ENCODE measurements at regions not wholly inside any gene's neighbourhood (a gene's known extent, or its start where the extent isn't known, plus 50 kb on each side); places are given as distances from the start of the nearest gene placed in this dataset.

DNA sequence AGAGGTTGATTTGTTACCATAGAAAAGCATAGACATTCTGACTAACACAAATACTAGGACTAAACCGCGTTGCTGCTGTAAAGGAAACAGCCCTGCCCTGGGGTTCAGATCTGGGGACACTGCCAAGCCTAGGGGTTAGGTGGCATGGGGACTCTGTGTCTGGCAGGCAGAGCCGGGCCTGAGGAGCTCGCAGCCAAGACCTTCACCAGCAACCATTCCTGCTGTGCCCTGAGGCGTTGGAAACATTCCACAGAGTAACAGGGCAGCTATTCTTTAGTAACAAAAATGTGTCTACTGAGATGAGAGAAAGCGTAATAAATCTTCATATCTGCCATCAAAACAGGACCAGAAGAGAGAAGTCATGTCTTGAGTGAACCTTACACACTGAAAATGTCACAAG is 280.5 kb downstream of the POM121L12 start:
- H3K4me3 ChIP-seq (ENCODE audit: low read depth, low read length): no peak overlapping the region
- TF ChIP-seq, protein P1, sequence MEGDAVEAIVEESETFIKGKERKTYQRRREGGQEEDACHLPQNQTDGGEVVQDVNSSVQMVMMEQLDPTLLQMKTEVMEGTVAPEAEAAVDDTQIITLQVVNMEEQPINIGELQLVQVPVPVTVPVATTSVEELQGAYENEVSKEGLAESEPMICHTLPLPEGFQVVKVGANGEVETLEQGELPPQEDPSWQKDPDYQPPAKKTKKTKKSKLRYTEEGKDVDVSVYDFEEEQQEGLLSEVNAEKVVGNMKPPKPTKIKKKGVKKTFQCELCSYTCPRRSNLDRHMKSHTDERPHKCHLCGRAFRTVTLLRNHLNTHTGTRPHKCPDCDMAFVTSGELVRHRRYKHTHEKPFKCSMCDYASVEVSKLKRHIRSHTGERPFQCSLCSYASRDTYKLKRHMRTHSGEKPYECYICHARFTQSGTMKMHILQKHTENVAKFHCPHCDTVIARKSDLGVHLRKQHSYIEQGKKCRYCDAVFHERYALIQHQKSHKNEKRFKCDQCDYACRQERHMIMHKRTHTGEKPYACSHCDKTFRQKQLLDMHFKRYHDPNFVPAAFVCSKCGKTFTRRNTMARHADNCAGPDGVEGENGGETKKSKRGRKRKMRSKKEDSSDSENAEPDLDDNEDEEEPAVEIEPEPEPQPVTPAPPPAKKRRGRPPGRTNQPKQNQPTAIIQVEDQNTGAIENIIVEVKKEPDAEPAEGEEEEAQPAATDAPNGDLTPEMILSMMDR (conservative IDR thresholded peaks at IDR 0.05; ENCODE audit: low read depth, low read length): no peak
- no peak for DNase-seq (ENCODE audit: low read depth)

GRCh38 chr7:53318566-53318965 is 283.1 kb downstream of the POM121L12 start:
- TF ChIP-seq, protein P1 (conservative IDR thresholded peaks at IDR 0.05; ENCODE audit: low read depth, low read length): no peak
- no peak for DNase-seq (ENCODE audit: low read depth)
- no peak overlapping the region for H3K4me3 ChIP-seq (ENCODE audit: low read depth, low read length)

- no peak for DNase-seq (ENCODE audit: low read depth)
- TF ChIP-seq, protein P1 (conservative IDR thresholded peaks at IDR 0.05; ENCODE audit: low read depth, low read length): no peak
- H3K4me3 ChIP-seq (ENCODE audit: low read depth, low read length): no peak overlapping the region
Observed at GRCh38 chr7:53325061-53325460, 289.6 kb downstream of the POM121L12 start.

- TF ChIP-seq, protein P1 (conservative IDR thresholded peaks at IDR 0.05; ENCODE audit: low read depth, low read length): no peak
- DNase-seq (ENCODE audit: low read depth): no peak
- no peak overlapping the region for H3K4me3 ChIP-seq (ENCODE audit: low read depth, low read length)
Observed at GRCh38 chr7:53326634-53327033, 291.2 kb downstream of the POM121L12 start.

GRCh38 chr7:53336105-53336668 is 300.8 kb downstream of the POM121L12 start:
- TF ChIP-seq, protein P1 (conservative IDR thresholded peaks at IDR 0.05; ENCODE audit: low read depth, low read length): no peak
- no peak overlapping the region for H3K4me3 ChIP-seq (ENCODE audit: low read depth, low read length)
- no peak for DNase-seq (ENCODE audit: low read depth)

GRCh38 chr7:53340220-53340619 is 304.8 kb downstream of the POM121L12 start:
- no peak for DNase-seq (ENCODE audit: low read depth)
- TF ChIP-seq, protein P1 (conservative IDR thresholded peaks at IDR 0.05; ENCODE audit: low read depth, low read length): no peak

GRCh38 chr7:53350241-53350640 is 314.8 kb downstream of the POM121L12 start:
- no peak overlapping the region for H3K4me3 ChIP-seq (ENCODE audit: low read depth, low read length)
- no peak for DNase-seq (ENCODE audit: low read depth)
- TF ChIP-seq, protein P1 (conservative IDR thresholded peaks at IDR 0.05; ENCODE audit: low read depth, low read length): no peak

More at GRCh38 chr7:53340220-53340619, 304.8 kb downstream of the POM121L12 start:
- no peak overlapping the region for H3K4me3 ChIP-seq (ENCODE audit: low read depth, low read length)

Measured in choroid plexus epithelial cell (primary cell).